Mesodermal cell (in vitro differentiated cells): ENCODE measurements at regions not wholly inside any gene's neighbourhood (a gene's known extent, or its start where the extent isn't known, plus 50 kb on each side); places are given as distances from the start of the nearest gene placed in this dataset.

Experiments
- H3K27ac ChIP-seq: 2 replicates; pipeline ENCODE4 v1.7.0; 2013; ENCODE audit warnings: mild to moderate bottlenecking, low read depth, low read length, moderate library complexity; ENCODE audit not compliant: severe bottlenecking
- H3K36me3 ChIP-seq: 2 replicates; pipeline ENCODE4 v1.7.1; 2013; ENCODE audit warnings: mild to moderate bottlenecking, low read length, moderate library complexity; ENCODE audit not compliant: control insufficient read depth, insufficient read depth
- H3K4me1 ChIP-seq: one replicate; pipeline ENCODE4 v1.7.1; 2013; ENCODE audit warnings: mild to moderate bottlenecking, low read length; ENCODE audit not compliant: insufficient read depth, control insufficient read depth, poor library complexity, severe bottlenecking
- H3K4me3 ChIP-seq: 2 replicates; pipeline ENCODE4 v1.7.0; 2013; ENCODE audit warnings: low read length, control low read depth, mild to moderate bottlenecking; ENCODE audit not compliant: insufficient read depth, poor library complexity, severe bottlenecking; ENCODE audit errors: extremely low read depth
- H3K9me3 ChIP-seq: 2 replicates; pipeline ENCODE4 v1.7.1; 2013; ENCODE audit warnings: mild to moderate bottlenecking, low read length, moderate library complexity; ENCODE audit not compliant: control insufficient read depth
- WGBS, 2 experiments: methylation state at CpG; one replicate each; pipeline ENCODE4 v1.1.5; 2013; ENCODE audit warnings: missing lambda C conversion rate in 2 of 2; ENCODE audit not compliant: insufficient coverage in 2 of 2; 5-methylcytosine and 5-hydroxymethylcytosine counted together

DNA sequence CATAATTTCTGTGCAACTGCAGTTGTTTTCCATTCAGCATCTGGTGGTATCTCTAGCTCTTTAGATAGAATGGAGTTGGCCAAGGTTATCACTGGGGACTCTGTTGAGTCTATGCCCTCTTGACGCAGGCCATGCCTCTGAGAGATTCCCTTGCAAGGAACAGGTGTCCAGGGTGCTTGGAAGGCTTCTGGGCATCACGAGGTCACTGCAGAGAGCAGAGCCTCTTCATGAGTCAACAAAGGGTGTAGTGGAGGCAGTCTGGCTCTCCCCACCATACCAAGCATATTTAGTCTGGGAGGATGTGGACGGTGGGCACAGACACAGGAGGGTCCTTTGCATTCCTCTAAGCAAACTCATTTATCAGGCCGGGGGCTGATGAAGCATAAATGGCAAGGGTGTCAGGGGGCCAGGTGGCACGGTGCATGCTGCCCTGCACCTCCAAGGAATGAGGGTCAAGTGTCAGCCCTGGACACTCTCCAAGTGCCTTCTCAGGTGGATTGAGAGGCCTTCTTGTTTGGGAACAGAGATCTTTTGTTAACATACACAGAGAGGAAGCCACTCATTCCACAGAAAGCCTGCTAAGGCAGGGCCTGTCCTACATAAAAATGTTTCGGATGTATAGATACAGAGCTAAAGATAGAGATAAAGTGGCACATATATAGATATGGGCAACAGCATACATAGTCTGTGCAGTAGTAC is 328.6 kb downstream of the INHBA start:
- 87 to 96% methylated on average over 4 to 5 of the region's 6 CpGs for WGBS, 2 experiments
- Histone ChIP-seq H3K4me3 (no peak overlapping the region), H3K9me3 (no peaks in the 10 kb centered on the region), H3K36me3 (no peaks in the 10 kb centered on the region), H3K27ac (no peak overlapping the region), H3K4me1 (peaks cover 13% of the 10 kb centered on the region)

DNA sequence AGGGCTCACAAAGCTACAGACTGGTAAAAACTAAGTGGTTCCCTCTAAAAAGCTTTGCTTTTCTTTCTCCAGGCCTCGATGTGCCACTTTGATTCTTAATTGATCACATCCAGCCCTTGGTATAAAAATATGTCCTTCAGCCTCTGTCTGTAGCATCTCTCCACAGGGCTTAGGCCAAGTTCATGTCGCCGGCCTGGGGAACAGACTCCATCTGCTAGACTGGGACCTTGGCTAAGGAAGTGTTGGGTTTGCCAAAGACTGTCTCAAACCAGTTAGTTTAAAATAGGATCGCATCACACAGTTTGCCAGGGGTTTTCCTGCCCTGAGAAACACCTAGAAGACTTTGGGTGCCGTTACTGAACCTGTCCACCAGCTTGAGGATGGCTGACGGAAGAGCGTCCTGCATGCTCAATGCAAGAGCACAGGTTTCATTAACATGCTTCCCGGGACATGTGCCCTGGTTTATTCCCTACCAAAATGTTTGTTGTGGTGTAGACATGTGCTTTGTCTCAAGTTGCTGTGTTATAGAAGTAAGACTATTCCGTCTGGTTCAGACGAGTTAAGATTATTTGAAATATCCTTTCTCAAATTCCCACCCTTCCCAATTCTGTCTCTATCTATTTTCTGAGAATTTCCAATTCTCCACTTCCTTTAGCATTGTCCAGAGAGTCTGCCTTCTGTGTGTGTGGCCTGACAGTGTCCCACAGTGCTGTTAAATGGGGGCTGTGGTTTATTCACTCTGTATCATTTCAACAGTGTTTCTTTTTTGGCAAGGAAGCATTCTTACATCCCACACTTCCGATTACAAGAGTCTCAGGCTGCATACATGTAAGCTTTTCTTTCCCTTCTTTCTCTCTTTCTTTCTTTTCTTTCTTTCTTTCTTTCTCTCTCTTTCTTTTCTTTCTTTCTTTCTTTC is 334.7 kb downstream of the INHBA start:
- WGBS, 2 experiments = 95 to 96% methylated on average over 7 of the region's 11 CpGs
- Histone ChIP-seq H3K9me3 (no peaks in the 10 kb centered on the region), H3K36me3 (no peaks in the 10 kb centered on the region), H3K4me1 (no peaks in the 10 kb centered on the region), H3K27ac (no peak overlapping the region), H3K4me3 (no peak overlapping the region)

- H3K36me3 ChIP-seq = no peaks in the 10 kb centered on the region
- no peaks in the 10 kb centered on the region for H3K4me1 ChIP-seq
- no peak overlapping the region for H3K27ac ChIP-seq
- no peak overlapping the region for H3K4me3 ChIP-seq
- H3K9me3 ChIP-seq = no peaks in the 10 kb centered on the region
- WGBS, 2 experiments = no CpG with 5 or more reads among the region's 1 CpG
Observed at GRCh38 chr7:41351091-41351490, 351.8 kb downstream of the INHBA start.

- H3K4me1 ChIP-seq = peaks cover 4% of the 10 kb centered on the region
- H3K9me3 ChIP-seq = no peaks in the 10 kb centered on the region
- H3K36me3 ChIP-seq = no peaks in the 10 kb centered on the region
- no peak overlapping the region for H3K4me3 ChIP-seq
- no peak overlapping the region for H3K27ac ChIP-seq
- WGBS, 2 experiments = 97 to 98% methylated on average over 4 of the region's 5 CpGs
Observed at GRCh38 chr7:41346878-41347277, 356.0 kb downstream of the INHBA start.

GRCh38 chr7:41339913-41340676 is 362.8 kb downstream of the INHBA start:
- H3K9me3 ChIP-seq = no peaks in the 10 kb centered on the region
- 92 to 99% methylated on average over 7 of the region's 8 CpGs for WGBS, 2 experiments
- no peak overlapping the region for H3K27ac ChIP-seq
- peaks cover 4% of the 10 kb centered on the region for H3K4me1 ChIP-seq
- H3K36me3 ChIP-seq = no peaks in the 10 kb centered on the region
- H3K4me3 ChIP-seq = no peak overlapping the region

DNA sequence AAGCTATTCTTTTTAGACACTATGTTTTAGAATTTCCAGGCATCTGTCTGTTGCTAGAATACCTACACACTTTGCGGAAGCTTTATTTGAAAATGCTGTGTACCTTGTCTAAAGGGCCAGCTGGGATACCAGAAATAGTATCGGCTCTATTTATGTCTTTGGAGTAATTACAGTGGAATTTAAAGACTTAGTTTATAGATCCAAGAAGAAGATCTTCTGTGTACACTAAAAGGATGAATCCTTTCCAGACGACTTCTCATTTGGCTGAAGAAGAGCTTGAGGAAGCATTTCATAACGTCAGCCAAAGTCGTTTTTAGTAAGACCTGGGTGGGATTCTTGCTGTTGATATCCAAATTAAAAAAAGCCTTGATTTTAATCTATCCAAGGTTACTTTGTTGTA is 365.9 kb downstream of the INHBA start:
- no peak overlapping the region for H3K27ac ChIP-seq
- H3K9me3 ChIP-seq = no peaks in the 10 kb centered on the region
- no peaks in the 10 kb centered on the region for H3K36me3 ChIP-seq
- H3K4me1 ChIP-seq = peaks cover 15% of the 10 kb centered on the region
- 96 to 100% methylated on average over 1 to 4 of the region's 5 CpGs for WGBS, 2 experiments
- no peak overlapping the region for H3K4me3 ChIP-seq

- Histone ChIP-seq H3K9me3 (no peaks in the 10 kb centered on the region), H3K4me3 (no peak overlapping the region), H3K4me1 (peaks cover 15% of the 10 kb centered on the region), H3K36me3 (no peaks in the 10 kb centered on the region), H3K27ac (no peak overlapping the region)
- 79% methylated on average over 2 of the region's 2 CpGs; no CpG with 5 or more reads in 1 of the 2 experiments for WGBS, 2 experiments
Observed at GRCh38 chr7:41336455-41336952, 366.4 kb downstream of the INHBA start.

DNA sequence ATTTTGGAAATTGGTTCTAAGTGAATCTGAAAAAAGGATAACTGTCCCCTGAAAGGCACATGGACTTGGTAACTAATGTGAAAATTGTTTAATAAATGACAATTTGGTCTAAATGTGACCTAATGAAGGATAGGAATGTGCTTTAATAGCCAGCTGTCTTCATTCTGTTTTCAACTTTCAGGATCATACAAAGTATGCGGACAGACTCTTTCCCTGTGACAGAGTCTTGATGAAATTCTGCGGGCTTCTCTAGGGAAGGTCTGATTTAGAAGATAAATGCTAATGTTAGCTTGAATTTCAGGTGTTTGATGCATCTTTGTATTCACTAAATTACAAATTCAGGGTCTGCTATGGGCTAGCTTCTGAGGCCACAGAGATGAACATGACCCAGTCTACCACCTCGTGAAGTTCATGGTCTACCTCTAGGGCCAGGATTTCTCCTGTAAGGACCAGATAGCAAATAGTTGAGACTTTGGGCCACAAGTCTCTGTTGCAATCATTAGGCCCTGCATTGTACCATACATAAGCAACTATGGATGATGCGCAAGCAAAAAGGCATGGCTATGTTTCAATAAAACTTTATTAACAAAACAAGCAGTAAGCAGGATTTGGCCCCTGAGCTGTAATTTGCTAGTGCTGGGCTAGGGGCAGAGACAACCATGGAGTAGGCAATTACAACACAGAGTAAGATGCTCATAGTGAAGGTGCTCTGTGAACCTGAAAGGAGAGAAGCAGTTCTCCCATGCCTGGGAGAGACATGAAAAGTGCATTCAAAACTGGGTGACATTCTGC is 368.6 kb downstream of the INHBA start:
- Histone ChIP-seq H3K4me3 (no peak overlapping the region), H3K36me3 (no peaks in the 10 kb centered on the region), H3K4me1 (peaks cover 15% of the 10 kb centered on the region), H3K9me3 (no peaks in the 10 kb centered on the region), H3K27ac (peak overlapping the region; percentile 43)
- WGBS, 2 experiments = 86 to 89% methylated on average over 1 to 2 of the region's 4 CpGs

GRCh38 chr7:41333511-41333910 is 369.4 kb downstream of the INHBA start:
- no peak overlapping the region for H3K4me3 ChIP-seq
- H3K4me1 ChIP-seq = peaks cover 15% of the 10 kb centered on the region
- no peaks in the 10 kb centered on the region for H3K36me3 ChIP-seq
- no peaks in the 10 kb centered on the region for H3K9me3 ChIP-seq
- peak overlapping the region; percentile 69 for H3K27ac ChIP-seq

DNA sequence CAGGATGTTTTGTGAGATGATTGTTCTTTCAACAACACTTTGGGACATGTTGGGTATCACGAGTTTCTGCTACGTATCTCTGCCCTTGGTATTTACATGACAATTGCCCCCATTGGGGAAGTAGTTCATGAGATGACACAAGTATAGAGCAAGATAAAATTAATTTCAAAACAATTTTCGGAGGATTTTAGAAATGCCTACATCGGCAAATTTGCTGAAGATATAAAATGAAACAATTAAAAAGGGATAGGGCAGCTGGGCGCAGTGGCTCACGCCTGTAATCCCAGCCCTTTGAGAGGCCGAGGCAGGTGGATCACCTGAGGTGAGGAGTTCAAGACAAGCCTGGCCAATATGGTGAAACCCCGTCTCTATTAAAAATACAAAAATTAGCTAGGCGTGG is 371.7 kb downstream of the INHBA start:
- H3K4me1 ChIP-seq = peaks cover 15% of the 10 kb centered on the region
- H3K4me3 ChIP-seq = no peak overlapping the region
- no peaks in the 10 kb centered on the region for H3K36me3 ChIP-seq
- no peak overlapping the region for H3K27ac ChIP-seq
- 93 to 97% methylated on average over 5 to 6 of the region's 9 CpGs for whole genome bisulfite sequencing, 2 experiments
- no peaks in the 10 kb centered on the region for H3K9me3 ChIP-seq
